ENCODE measurements at regions not wholly inside any gene's neighbourhood (a gene's known extent, or its start where the extent isn't known, plus 50 kb on each side); places are given as distances from the start of the nearest gene placed in this dataset.

DNA sequence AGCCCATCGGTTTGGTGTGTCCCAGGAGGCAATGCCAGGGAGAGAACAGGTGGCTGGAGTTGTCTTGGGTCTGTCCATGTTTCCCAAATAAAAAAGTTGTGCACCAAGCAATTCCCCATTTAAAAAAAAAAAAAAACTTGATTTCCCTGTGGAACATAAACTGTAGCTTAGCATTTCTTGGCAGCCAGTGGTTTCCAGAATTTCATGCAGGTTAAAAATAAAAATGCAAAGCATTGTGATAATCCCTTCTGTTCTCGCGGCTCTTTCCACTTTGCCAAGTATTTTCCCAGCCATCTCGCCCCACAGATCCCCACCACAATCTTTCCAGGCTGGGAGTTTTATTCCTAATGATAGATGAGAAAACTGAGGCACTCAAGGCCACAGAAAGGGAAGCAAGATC, 51.4 kb upstream of the MSX1 start:
- Histone ChIP-seq H3K9me2 (replicated peaks; ENCODE audit: control insufficient read depth, low read length) (no peaks in the 10 kb centered on the region), H3K27ac (ENCODE audit: low read depth, low read length) (no peak overlapping the region), H3K27me3 (ENCODE audit: control insufficient read depth, low read length) (peaks cover 6% of the 10 kb centered on the region), H3K4me2 (ENCODE audit: low read length) (no peak overlapping the region), H3F3A (ENCODE audit: control insufficient read depth, insufficient read depth) (no peaks in the 10 kb centered on the region), H4K20me1 (ENCODE audit: control insufficient read depth, insufficient read depth, low read depth, low read length) (no peaks in the 10 kb centered on the region), H3K36me3 (ENCODE audit: control insufficient read depth, low read length) (no peaks in the 10 kb centered on the region), H3K4me1 (ENCODE audit: control insufficient read depth, low read length) (no peaks in the 10 kb centered on the region), H3K4me3 (ENCODE audit: low read length) (no peak overlapping the region), H3K79me2 (ENCODE audit: control insufficient read depth, low read length) (no peaks in the 10 kb centered on the region), H3K9me3 (ENCODE audit: control insufficient read depth, insufficient read depth, low read length) (no peaks in the 10 kb centered on the region)
- TF ChIP-seq EZH2phosphoT487 (IDR thresholded peaks at IDR 0.05; ENCODE audit: borderline replicate concordance, low read length), result no peak
- TF ChIP-seq, protein P1, sequence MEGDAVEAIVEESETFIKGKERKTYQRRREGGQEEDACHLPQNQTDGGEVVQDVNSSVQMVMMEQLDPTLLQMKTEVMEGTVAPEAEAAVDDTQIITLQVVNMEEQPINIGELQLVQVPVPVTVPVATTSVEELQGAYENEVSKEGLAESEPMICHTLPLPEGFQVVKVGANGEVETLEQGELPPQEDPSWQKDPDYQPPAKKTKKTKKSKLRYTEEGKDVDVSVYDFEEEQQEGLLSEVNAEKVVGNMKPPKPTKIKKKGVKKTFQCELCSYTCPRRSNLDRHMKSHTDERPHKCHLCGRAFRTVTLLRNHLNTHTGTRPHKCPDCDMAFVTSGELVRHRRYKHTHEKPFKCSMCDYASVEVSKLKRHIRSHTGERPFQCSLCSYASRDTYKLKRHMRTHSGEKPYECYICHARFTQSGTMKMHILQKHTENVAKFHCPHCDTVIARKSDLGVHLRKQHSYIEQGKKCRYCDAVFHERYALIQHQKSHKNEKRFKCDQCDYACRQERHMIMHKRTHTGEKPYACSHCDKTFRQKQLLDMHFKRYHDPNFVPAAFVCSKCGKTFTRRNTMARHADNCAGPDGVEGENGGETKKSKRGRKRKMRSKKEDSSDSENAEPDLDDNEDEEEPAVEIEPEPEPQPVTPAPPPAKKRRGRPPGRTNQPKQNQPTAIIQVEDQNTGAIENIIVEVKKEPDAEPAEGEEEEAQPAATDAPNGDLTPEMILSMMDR (IDR thresholded peaks at IDR 0.05; ENCODE audit: low read depth, low read length, poor library complexity, severe bottlenecking), result no peak

DNA sequence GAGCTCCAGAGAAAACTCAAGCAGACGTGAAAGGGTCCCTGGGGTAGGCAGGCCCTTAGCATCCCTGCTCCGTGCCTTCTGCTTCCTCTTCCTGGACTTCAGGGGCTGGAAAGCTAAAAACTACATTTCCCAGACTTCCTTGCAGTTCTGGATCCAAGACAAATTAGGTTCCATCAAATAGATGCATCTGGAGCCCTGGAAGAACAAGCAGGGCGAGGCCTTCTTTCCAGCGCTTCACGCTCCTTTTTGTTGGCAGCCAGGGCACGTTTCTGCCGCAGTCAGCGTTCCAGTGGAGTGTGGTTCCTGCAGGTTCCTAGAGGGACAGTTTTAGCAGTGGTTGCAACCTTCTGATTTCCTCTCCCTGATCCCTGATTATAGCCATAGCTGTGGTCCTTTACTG, 53.6 kb upstream of the MSX1 start:
- H3K27ac ChIP-seq (ENCODE audit: low read depth, low read length), result no peak overlapping the region
- no peak for TF ChIP-seq EZH2phosphoT487 (IDR thresholded peaks at IDR 0.05; ENCODE audit: borderline replicate concordance, low read length)

DNA sequence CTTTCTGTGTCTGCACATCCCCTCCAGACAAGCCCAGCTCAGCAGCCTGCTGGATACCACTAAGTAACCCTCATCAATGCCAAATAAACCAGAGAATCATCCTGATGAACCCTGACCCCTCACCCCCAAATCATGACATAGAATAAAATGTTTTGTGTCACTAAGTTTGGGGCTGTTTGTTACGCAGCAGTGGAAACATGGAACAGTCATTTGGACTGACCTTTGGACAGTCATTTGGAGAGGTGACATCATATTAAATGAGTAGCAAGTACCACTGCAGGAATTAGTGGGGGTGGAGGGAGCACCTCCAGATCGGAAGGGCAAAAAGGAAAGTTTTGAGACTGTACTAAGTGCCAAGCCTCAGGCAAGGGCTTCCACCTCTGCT, 55.6 kb upstream of the MSX1 start:
- Histone ChIP-seq H3K36me3 (ENCODE audit: control insufficient read depth, low read length) (no peaks in the 10 kb centered on the region), H4K20me1 (ENCODE audit: control insufficient read depth, insufficient read depth, low read depth, low read length) (no peaks in the 10 kb centered on the region), H3K4me3 (ENCODE audit: low read length) (no peak overlapping the region), H3K79me2 (ENCODE audit: control insufficient read depth, low read length) (no peaks in the 10 kb centered on the region), H3K4me1 (ENCODE audit: control insufficient read depth, low read length) (no peaks in the 10 kb centered on the region), H3K9me3 (ENCODE audit: control insufficient read depth, insufficient read depth, low read length) (no peaks in the 10 kb centered on the region), H3K9me2 (replicated peaks; ENCODE audit: control insufficient read depth, low read length) (no peaks in the 10 kb centered on the region), H3K27ac (ENCODE audit: low read depth, low read length) (no peak overlapping the region), H3K4me2 (ENCODE audit: low read length) (no peak overlapping the region), H3F3A (ENCODE audit: control insufficient read depth, insufficient read depth) (no peaks in the 10 kb centered on the region), H3K27me3 (ENCODE audit: control insufficient read depth, low read length) (no peaks in the 10 kb centered on the region)
- TF ChIP-seq, protein P1 (IDR thresholded peaks at IDR 0.05; ENCODE audit: low read depth, low read length, poor library complexity, severe bottlenecking), result no peak
- no peak for TF ChIP-seq EZH2phosphoT487 (IDR thresholded peaks at IDR 0.05; ENCODE audit: borderline replicate concordance, low read length)

More for the DNA sequence above, 53.6 kb upstream of the MSX1 start:
- no peak overlapping the region for H3K4me2 ChIP-seq (ENCODE audit: low read length)
- no peaks in the 10 kb centered on the region for H3K9me3 ChIP-seq (ENCODE audit: control insufficient read depth, insufficient read depth, low read length)
- H3K9me2 ChIP-seq (replicated peaks; ENCODE audit: control insufficient read depth, low read length), result no peaks in the 10 kb centered on the region
- no peaks in the 10 kb centered on the region for H3K4me1 ChIP-seq (ENCODE audit: control insufficient read depth, low read length)
- no peak overlapping the region for H3K4me3 ChIP-seq (ENCODE audit: low read length)
- H3K36me3 ChIP-seq (ENCODE audit: control insufficient read depth, low read length), result no peaks in the 10 kb centered on the region
- H3K27me3 ChIP-seq (ENCODE audit: control insufficient read depth, low read length), result no peaks in the 10 kb centered on the region
- no peaks in the 10 kb centered on the region for H3K79me2 ChIP-seq (ENCODE audit: control insufficient read depth, low read length)
- H3F3A ChIP-seq (ENCODE audit: control insufficient read depth, insufficient read depth), result no peaks in the 10 kb centered on the region
- no peaks in the 10 kb centered on the region for H4K20me1 ChIP-seq (ENCODE audit: control insufficient read depth, insufficient read depth, low read depth, low read length)

DNA sequence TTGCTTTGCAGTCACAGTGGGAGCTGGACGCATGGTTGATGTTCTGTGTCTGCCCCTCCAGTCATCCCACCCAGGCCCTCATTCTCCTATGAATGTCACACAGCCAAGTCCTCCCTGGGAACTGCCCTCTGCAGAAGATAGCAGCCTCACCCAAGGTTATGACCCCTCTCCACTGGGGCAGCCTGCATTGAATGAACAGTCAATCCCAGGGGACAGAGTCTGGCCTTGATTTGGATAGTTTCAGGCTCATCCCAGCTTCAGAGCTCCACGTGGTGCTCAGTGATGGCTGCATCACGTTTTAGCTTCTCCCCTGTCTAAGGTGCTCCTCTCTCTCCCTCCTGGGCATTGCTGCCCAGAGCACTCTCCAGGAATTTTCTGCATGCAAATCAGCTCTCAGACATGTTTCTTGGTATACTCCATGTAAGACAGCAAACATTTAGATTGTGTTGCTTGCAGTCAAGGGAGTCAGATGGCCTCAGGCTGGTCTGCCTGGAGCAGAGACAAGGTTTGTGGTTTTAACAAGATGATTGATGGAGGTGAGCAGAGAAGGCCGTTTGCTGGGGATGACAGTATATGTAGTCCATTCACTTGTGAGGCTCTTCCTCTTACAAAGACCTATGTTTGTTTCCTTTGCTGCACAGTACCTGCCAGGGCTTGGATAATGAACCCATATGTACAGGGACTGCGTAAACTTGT, 56.1 kb upstream of the MSX1 start:
- Histone ChIP-seq H3K4me2 (ENCODE audit: low read length) (no peak overlapping the region), H4K20me1 (ENCODE audit: control insufficient read depth, insufficient read depth, low read depth, low read length) (no peaks in the 10 kb centered on the region), H3K9me2 (replicated peaks; ENCODE audit: control insufficient read depth, low read length) (no peaks in the 10 kb centered on the region), H3K36me3 (ENCODE audit: control insufficient read depth, low read length) (no peaks in the 10 kb centered on the region), H3K9me3 (ENCODE audit: control insufficient read depth, insufficient read depth, low read length) (no peaks in the 10 kb centered on the region), H3K79me2 (ENCODE audit: control insufficient read depth, low read length) (no peaks in the 10 kb centered on the region), H3K27ac (ENCODE audit: low read depth, low read length) (no peak overlapping the region), H3K4me3 (ENCODE audit: low read length) (no peak overlapping the region), H3K27me3 (ENCODE audit: control insufficient read depth, low read length) (no peaks in the 10 kb centered on the region), H3K4me1 (ENCODE audit: control insufficient read depth, low read length) (no peaks in the 10 kb centered on the region), H3F3A (ENCODE audit: control insufficient read depth, insufficient read depth) (no peaks in the 10 kb centered on the region)
- TF ChIP-seq, protein P1 (IDR thresholded peaks at IDR 0.05; ENCODE audit: low read depth, low read length, poor library complexity, severe bottlenecking), result no peak
- TF ChIP-seq EZH2phosphoT487 (IDR thresholded peaks at IDR 0.05; ENCODE audit: borderline replicate concordance, low read length), result no peak
